Tibial nerve (tissue), 3 donors: ENCODE measurements at regions not wholly inside any gene's neighbourhood (a gene's known extent, or its start where the extent isn't known, plus 50 kb on each side); places are given as distances from the start of the nearest gene placed in this dataset.

Source experiments
- POLR2A ChIP-seq, 2 donors: fragments of 450-650 bp; IDR thresholded peaks; one replicate each; pipeline ENCODE4 v1.6.1; 2017; ENCODE audit warnings: antibody characterized with exemption in 2 of 2, mild to moderate bottlenecking in 2 of 2, moderate library complexity in 2 of 2
- TF ChIP-seq, protein P1 (sequence below), 5 experiments: fragments of 200-600 bp in 3 of 5; fragments of 450-650 bp in 2 of 5; sonication (generic) in 3 of 5; IDR thresholded peaks; one replicate each; pipeline ENCODE4 v1.5.1; 2016 to 2019; ENCODE audit warnings: antibody characterized with exemption in 5 of 5, mild to moderate bottlenecking in 3 of 5, moderate library complexity in 2 of 5

DNA sequence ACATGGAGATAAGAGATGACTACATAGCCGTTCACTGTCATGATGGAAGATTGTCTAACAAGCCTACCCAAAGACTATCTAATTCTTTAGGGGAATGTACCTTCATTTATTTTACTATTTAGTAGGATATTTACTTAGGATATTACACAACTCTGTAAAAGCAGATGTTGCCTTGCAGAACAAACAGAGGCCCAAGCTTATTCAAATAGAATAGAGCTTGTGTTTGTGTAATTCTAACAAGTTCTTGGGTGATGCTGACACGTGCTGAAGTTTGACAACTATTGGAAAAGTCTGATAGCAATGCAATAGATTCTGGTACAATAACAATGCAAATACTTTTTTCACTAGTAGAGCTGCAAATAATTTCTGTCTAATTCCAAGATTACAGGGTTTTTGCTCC lies 447.6 kb downstream of the TOX3 start:
- TF ChIP-seq, protein P1, sequence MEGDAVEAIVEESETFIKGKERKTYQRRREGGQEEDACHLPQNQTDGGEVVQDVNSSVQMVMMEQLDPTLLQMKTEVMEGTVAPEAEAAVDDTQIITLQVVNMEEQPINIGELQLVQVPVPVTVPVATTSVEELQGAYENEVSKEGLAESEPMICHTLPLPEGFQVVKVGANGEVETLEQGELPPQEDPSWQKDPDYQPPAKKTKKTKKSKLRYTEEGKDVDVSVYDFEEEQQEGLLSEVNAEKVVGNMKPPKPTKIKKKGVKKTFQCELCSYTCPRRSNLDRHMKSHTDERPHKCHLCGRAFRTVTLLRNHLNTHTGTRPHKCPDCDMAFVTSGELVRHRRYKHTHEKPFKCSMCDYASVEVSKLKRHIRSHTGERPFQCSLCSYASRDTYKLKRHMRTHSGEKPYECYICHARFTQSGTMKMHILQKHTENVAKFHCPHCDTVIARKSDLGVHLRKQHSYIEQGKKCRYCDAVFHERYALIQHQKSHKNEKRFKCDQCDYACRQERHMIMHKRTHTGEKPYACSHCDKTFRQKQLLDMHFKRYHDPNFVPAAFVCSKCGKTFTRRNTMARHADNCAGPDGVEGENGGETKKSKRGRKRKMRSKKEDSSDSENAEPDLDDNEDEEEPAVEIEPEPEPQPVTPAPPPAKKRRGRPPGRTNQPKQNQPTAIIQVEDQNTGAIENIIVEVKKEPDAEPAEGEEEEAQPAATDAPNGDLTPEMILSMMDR (IDR thresholded peaks at IDR 0.05): no peak
- TF ChIP-seq POLR2A (IDR thresholded peaks at IDR 0.05): no peak
